ENCODE measurements at regions not wholly inside any gene's neighbourhood (a gene's known extent, or its start where the extent isn't known, plus 50 kb on each side); places are given as distances from the start of the nearest gene placed in this dataset.

GRCh38 chr1:105914403-105914802, 1142.1 kb upstream of the PRMT6 start:
- peaks cover 5% of the 10 kb centered on the region for H3K4me1 Mint-ChIP-seq (ENCODE audit: low read depth)
- H3K36me3 Mint-ChIP-seq (ENCODE audit: insufficient read depth), result no peaks in the 10 kb centered on the region
- no peak overlapping the region for H3K4me3 Mint-ChIP-seq (ENCODE audit: low read depth)

GRCh38 chr1:105934806-105935205, 1121.7 kb upstream of the PRMT6 start:
- Mint-ChIP-seq H3K27me3 (no peaks in the 10 kb centered on the region), H3K36me3 (ENCODE audit: insufficient read depth) (no peaks in the 10 kb centered on the region), H3K4me1 (ENCODE audit: low read depth) (peaks cover 9% of the 10 kb centered on the region), H3K27ac (no peak overlapping the region), H3K4me3 (ENCODE audit: low read depth) (no peak overlapping the region), H3K9me3 (ENCODE audit: low read depth) (peaks cover 26% of the 10 kb centered on the region)
- no peak for TF ChIP-seq CTCF (IDR thresholded peaks at IDR 0.05; ENCODE audit: unreplicated experiment)
- no peak for DNase-seq (ENCODE audit: low spot score, unreplicated experiment)

More at GRCh38 chr1:105914403-105914802, 1142.1 kb upstream of the PRMT6 start:
- no peaks in the 10 kb centered on the region for H3K27me3 Mint-ChIP-seq
- no peak overlapping the region for H3K27ac Mint-ChIP-seq
- no peaks in the 10 kb centered on the region for H3K9me3 Mint-ChIP-seq (ENCODE audit: low read depth)
- no peak for TF ChIP-seq CTCF (IDR thresholded peaks at IDR 0.05; ENCODE audit: unreplicated experiment)
- DNase-seq (ENCODE audit: low spot score, unreplicated experiment), result no peak

- H3K36me3 Mint-ChIP-seq (ENCODE audit: insufficient read depth), result no peaks in the 10 kb centered on the region
- peaks cover 47% of the 10 kb centered on the region for H3K9me3 Mint-ChIP-seq (ENCODE audit: low read depth)
- H3K4me3 Mint-ChIP-seq (ENCODE audit: low read depth), result no peak overlapping the region
- DNase-seq (ENCODE audit: low spot score, unreplicated experiment), result no peak
- TF ChIP-seq CTCF (IDR thresholded peaks at IDR 0.05; ENCODE audit: unreplicated experiment), result no peak
- H3K27me3 Mint-ChIP-seq, result no peaks in the 10 kb centered on the region
- no peaks in the 10 kb centered on the region for H3K4me1 Mint-ChIP-seq (ENCODE audit: low read depth)
- H3K27ac Mint-ChIP-seq, result no peak overlapping the region
These were observed 1091.6 kb upstream of the PRMT6 start for GRCh38 chr1:105964879-105965278.

- Mint-ChIP-seq H3K9me3 (ENCODE audit: low read depth) (peaks cover 6% of the 10 kb centered on the region), H3K36me3 (ENCODE audit: insufficient read depth) (no peaks in the 10 kb centered on the region), H3K27me3 (no peaks in the 10 kb centered on the region), H3K27ac (no peak overlapping the region), H3K4me1 (ENCODE audit: low read depth) (no peaks in the 10 kb centered on the region), H3K4me3 (ENCODE audit: low read depth) (no peak overlapping the region)
- TF ChIP-seq CTCF (IDR thresholded peaks at IDR 0.05; ENCODE audit: unreplicated experiment), result no peak
- no peak for DNase-seq (ENCODE audit: low spot score, unreplicated experiment)
These were observed 1059.0 kb upstream of the PRMT6 start for GRCh38 chr1:105997516-105997915.

GRCh38 chr1:106022312-106022902, 1034.1 kb upstream of the PRMT6 start:
- H3K4me3 Mint-ChIP-seq (ENCODE audit: low read depth), result no peak overlapping the region

More at GRCh38 chr1:106022312-106022902, 1034.1 kb upstream of the PRMT6 start:
- no peak for DNase-seq (ENCODE audit: low spot score, unreplicated experiment)
- Mint-ChIP-seq H3K36me3 (ENCODE audit: insufficient read depth) (no peaks in the 10 kb centered on the region), H3K27ac (no peak overlapping the region), H3K4me1 (ENCODE audit: low read depth) (no peaks in the 10 kb centered on the region), H3K27me3 (no peaks in the 10 kb centered on the region), H3K9me3 (ENCODE audit: low read depth) (no peaks in the 10 kb centered on the region)
- TF ChIP-seq CTCF (IDR thresholded peaks at IDR 0.05; ENCODE audit: unreplicated experiment), result peak; percentile 76

Data from progenitor cell of endocrine pancreas (in vitro differentiated cells).